ENCODE measurements at regions not wholly inside any gene's neighbourhood (a gene's known extent, or its start where the extent isn't known, plus 50 kb on each side); places are given as distances from the start of the nearest gene placed in this dataset.

- no peak for TF ChIP-seq CTCF (IDR thresholded peaks at IDR 0.05)
- no peak for TF ChIP-seq POLR2A (IDR thresholded peaks at IDR 0.05)
- Histone ChIP-seq H3K4me1 (no peaks in the 10 kb centered on the region), H3K4me3 (no peak overlapping the region), H3K27me3 (no peaks in the 10 kb centered on the region), H3K36me3 (no peaks in the 10 kb centered on the region), H3K27ac (no peak overlapping the region), H3K9me3 (no peaks in the 10 kb centered on the region)
- DNase-seq = no peak
Observed at GRCh38 chr5:96226941-96227552, 206.0 kb downstream of the PCSK1 start.

GRCh38 chr5:96222129-96222528 lies 210.9 kb downstream of the PCSK1 start:
- TF ChIP-seq CTCF (IDR thresholded peaks at IDR 0.05) (no peak), POLR2A (IDR thresholded peaks at IDR 0.05) (no peak)

GRCh38 chr5:96220610-96221390 lies 212.2 kb downstream of the PCSK1 start:
- no peaks in the 10 kb centered on the region for H3K36me3 ChIP-seq
- H3K27me3 ChIP-seq = no peaks in the 10 kb centered on the region
- H3K27ac ChIP-seq = no peak overlapping the region
- no peak overlapping the region for H3K4me3 ChIP-seq
- H3K4me1 ChIP-seq = no peaks in the 10 kb centered on the region
- TF ChIP-seq CTCF (IDR thresholded peaks at IDR 0.05) = no peak
- H3K9me3 ChIP-seq = no peaks in the 10 kb centered on the region
- no peak for DNase-seq

More at GRCh38 chr5:96222129-96222528, 210.9 kb downstream of the PCSK1 start:
- H3K4me3 ChIP-seq = no peak overlapping the region
- H3K36me3 ChIP-seq = no peaks in the 10 kb centered on the region
- no peaks in the 10 kb centered on the region for H3K27me3 ChIP-seq
- H3K27ac ChIP-seq = no peak overlapping the region
- no peak for DNase-seq
- H3K9me3 ChIP-seq = no peaks in the 10 kb centered on the region
- no peaks in the 10 kb centered on the region for H3K4me1 ChIP-seq

GRCh38 chr5:96219580-96220281 lies 213.3 kb downstream of the PCSK1 start:
- TF ChIP-seq CTCF (IDR thresholded peaks at IDR 0.05) = no peak
- no peak for TF ChIP-seq POLR2A (IDR thresholded peaks at IDR 0.05)
- DNase-seq = no peak
- Histone ChIP-seq H3K27ac (no peak overlapping the region), H3K9me3 (no peaks in the 10 kb centered on the region), H3K4me1 (peaks cover 0 to 4% (median 0%) of the 10 kb centered on the region in 4 donors), H3K36me3 (no peaks in the 10 kb centered on the region), H3K4me3 (no peak overlapping the region), H3K27me3 (no peaks in the 10 kb centered on the region)

- Histone ChIP-seq H3K4me1 (peaks cover 0 to 5% (median 0%) of the 10 kb centered on the region in 4 donors), H3K27ac (no peak overlapping the region), H3K27me3 (no peaks in the 10 kb centered on the region), H3K9me3 (no peaks in the 10 kb centered on the region), H3K4me3 (no peak overlapping the region), H3K36me3 (no peaks in the 10 kb centered on the region)
- no peak for DNase-seq
- no peak for TF ChIP-seq POLR2A (IDR thresholded peaks at IDR 0.05)
- TF ChIP-seq CTCF (IDR thresholded peaks at IDR 0.05) = no peak
Observed at GRCh38 chr5:96218653-96219052, 214.4 kb downstream of the PCSK1 start.
